Renal cortex interstitium (tissue), 11 donors: ENCODE measurements at regions not wholly inside any gene's neighbourhood (a gene's known extent, or its start where the extent isn't known, plus 50 kb on each side); places are given as distances from the start of the nearest gene placed in this dataset.
A peak's percentile ranks its signal among the peaks of the same experiment; 100 is the strongest.
"Not testable (repeated sequence)": the region's sequence is repeated elsewhere in the genome, so short reads cannot be mapped to it uniquely, and the experiment has no call there.

ENCODE experiments used
- DNase-seq, 11 donors: peaks; one replicate each; pipeline ENCODE4 v3.0.0-alpha.2; 2013; ENCODE audit warnings: low read depth in 9 of 11, low spot score in 4 of 11; ENCODE audit errors: extremely low read depth in 1 of 11

DNA sequence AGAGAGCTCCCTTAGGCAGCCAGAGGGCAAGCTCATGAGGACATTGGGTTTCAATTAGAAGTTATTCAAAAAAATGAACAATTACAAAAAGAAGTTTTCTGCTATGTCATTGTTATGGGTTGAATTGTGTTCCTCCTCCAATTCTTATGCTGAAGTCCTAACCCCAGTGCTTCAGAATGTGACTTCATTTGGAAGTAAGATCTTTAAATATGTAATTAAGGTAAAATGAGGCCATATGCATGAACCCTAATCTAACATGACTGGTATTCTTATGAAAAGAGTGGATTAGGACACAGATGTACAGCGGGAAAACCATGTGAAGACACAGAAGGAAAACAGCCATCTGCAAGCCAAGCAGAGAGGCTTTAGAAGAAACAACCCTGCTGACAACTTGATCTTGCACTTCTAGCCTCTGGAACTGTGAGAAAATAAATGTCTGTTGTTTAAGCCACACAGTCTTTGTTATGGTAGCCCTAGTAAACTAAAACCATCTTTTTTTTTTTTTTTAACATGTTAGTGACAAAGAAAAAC is 929.6 kb downstream of the EPHA3 start:
- no peak for DNase-seq

- no peak for DNase-seq
These were observed 932.6 kb downstream of the EPHA3 start for GRCh38 chr3:90039994-90040393.

GRCh38 chr3:90040554-90040953 is 933.1 kb downstream of the EPHA3 start:
- DNase-seq, result no peak

DNA sequence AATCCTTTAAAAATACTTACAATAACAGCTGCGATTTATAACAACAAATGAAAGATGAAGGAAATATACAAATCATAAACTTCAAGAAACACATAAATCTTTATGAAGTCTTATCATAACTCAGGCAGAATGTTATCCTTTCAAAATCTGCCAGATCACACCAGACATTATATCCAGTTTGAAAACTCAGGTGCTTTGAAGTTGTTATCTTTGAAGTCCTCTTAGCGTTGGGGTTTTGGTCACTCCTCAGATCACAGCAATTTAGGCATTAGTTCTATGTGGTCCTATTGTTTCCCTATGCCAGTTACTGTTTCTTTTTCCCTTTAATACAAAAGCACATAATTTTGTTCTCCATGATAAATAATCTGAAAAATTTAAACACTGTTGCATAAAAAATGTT is 934.6 kb downstream of the EPHA3 start:
- DNase-seq, result no peak

GRCh38 chr3:90043287-90043686 is 935.9 kb downstream of the EPHA3 start:
- DNase-seq, result no peak

GRCh38 chr3:90044084-90044816 is 936.8 kb downstream of the EPHA3 start:
- DNase-seq, result no peak

- DNase-seq, result no peak
These were observed 945.1 kb downstream of the EPHA3 start for GRCh38 chr3:90052425-90052950.

DNA sequence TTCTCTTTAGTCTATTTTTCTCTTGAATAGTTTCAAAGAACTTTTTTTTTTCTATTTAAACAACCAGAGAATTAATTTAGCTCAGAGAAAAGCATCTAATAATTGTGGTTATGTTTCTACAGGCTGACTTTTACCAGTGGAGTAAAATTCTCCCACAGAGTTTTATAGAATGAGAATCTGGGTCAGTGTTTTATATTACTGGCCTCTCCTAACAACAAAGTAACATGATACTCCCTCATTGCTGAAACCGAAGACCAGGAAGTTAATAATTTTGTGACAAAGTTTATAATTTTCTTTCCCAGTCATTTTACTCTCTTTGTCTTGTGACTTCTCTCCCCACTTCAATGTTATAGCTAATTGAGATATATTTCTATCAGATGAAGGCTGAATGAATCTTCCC is 946.9 kb downstream of the EPHA3 start:
- peak in 1 of 11 donors; percentile 3 for DNase-seq

GRCh38 chr3:90055666-90056065 is 948.2 kb downstream of the EPHA3 start:
- DNase-seq, result peak in 4 of 11 donors; percentile 4 to 35 (median 12)

- no peak for DNase-seq
These were observed 949.0 kb downstream of the EPHA3 start for GRCh38 chr3:90056281-90057032.

- no peak for DNase-seq
These were observed 954.6 kb downstream of the EPHA3 start for GRCh38 chr3:90062016-90062415.

- no peak for DNase-seq
These were observed 955.3 kb downstream of the EPHA3 start for GRCh38 chr3:90062631-90063200.

DNA sequence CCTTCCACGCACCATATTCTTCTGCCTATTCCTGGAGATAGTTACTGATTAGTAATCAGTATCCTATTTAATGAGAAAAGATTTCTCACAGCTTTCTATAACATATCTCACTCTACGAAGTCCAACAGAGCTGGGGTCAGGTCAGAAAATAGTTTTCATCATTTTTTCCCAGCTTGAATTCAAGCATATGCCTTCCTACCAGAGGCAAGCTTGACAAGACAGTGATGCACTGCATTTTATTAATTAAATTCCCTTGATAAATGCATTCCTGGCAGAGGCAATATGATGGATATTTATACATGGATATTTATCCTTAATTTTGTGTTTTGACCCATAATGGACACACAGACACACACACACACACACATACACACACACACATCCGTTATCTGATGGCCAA is 961.4 kb downstream of the EPHA3 start:
- DNase-seq, result no peak

DNA sequence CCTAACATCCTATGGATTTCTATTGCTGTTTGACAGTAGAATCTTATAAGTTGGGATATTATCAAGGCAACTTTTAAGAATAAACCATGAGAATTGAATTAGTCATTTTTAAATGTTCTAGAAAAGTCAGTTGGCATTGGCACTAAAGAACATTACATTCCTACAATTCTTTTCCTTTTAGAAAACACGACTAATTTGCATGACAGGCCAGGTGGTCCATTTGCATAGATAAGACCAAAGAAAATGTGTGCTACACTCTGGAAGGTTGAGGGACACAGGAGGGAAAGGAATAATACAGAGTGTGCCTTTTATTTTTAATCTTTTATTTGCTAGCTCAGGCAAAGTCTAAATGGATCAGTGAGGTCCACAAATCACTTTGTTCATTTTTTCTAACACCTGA is 962.3 kb downstream of the EPHA3 start:
- no peak for DNase-seq

DNA sequence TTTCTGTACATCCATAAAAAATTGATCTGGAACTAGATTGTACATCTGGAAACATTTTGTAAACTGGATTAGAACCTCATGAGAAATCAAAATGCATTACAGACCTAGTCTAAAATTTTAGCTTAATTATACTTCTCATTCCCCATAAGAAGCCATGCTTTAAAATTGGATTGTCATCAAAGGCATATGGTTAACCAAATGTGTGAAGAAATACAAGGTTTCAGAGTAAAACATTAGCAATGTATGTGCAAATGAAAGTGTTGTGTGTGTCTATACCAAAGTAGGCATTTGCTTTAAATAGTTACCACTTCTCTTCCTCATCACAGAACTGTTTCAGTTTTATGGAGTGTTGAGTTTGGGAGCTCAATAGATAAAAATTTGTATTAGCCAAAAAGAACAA is 968.7 kb downstream of the EPHA3 start:
- DNase-seq, result no peak

DNA sequence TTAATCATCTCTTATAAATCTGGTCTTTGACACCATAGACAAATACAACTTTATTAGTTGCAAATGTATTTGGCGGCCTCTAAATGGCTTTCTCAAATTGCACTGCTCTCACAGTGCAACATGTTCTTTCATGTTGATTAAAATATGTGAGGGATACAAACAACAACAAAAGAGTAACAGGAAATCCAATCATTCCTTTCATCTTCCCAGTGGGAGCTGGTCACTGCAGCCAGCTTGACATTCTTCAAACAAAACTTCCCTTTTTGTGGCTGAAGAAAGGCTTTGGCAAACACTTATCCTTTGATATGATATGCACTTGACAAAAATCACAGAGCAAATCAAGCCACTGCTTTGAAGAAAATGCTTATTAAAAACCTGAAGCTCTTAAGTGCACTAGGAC is 973.6 kb downstream of the EPHA3 start:
- DNase-seq, result no peak

DNA sequence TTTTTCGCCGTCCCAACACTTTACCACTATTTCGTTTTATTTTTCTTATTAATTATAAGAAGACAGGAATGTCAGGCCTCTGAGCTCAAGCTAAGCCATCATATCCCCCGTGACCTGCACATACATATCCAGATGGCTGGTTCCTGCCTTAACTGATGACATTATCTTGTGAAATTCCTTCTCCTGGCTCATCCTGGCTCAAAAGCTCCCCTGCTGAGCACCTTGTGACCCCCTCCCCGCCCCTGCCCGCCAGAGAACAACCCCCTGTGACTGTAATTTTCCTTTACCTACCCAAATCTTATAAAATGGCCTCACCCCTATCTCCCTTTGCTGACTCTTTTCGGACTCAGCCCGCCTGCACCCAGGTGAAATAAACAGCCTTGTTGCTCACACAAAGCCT is 978.9 kb downstream of the EPHA3 start:
- DNase-seq, result not testable (repeated sequence)

DNA sequence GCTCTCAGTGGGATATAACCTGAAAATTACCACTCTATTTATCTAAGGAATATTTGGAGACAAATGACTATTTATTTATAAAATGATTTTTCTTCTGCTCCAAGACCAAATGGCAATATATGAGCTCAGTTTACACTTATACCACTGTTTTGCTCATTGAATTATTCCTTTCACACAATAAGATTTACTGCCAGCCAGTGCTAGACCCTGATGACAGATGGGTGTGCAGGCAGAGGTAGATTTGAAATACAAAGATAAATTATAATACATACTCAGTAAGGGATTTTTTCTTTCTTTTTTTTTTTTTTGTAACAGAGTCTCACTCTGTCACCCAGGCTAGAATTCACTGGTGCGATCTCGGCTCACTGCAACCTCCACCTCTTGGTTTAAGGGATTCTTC is 980.3 kb downstream of the EPHA3 start:
- no peak for DNase-seq

- peak in 5 of 11 donors; percentile 7 to 15 (median 9) for DNase-seq
These were observed 984.1 kb downstream of the EPHA3 start for GRCh38 chr3:90091549-90091948.

- no peak for DNase-seq
These were observed 985.6 kb downstream of the EPHA3 start for GRCh38 chr3:90092994-90093393.
